ENCODE measurements at regions not wholly inside any gene's neighbourhood (a gene's known extent, or its start where the extent isn't known, plus 50 kb on each side); places are given as distances from the start of the nearest gene placed in this dataset.
"Not testable (repeated sequence)": the region's sequence is repeated elsewhere in the genome, so short reads cannot be mapped to it uniquely, and the experiment has no call there.

- Histone ChIP-seq H3K36me3 (no peaks in the 10 kb centered on the region), H3K4me1 (no peaks in the 10 kb centered on the region), H3K4me3 (no peak overlapping the region), H3K27me3 (no peaks in the 10 kb centered on the region), H3K27ac (no peak overlapping the region), H3K9me3 (peaks cover 0 to 17% (median 0%) of the 10 kb centered on the region in 3 donors)
- no peak for DNase-seq
- TF ChIP-seq, protein P1, sequence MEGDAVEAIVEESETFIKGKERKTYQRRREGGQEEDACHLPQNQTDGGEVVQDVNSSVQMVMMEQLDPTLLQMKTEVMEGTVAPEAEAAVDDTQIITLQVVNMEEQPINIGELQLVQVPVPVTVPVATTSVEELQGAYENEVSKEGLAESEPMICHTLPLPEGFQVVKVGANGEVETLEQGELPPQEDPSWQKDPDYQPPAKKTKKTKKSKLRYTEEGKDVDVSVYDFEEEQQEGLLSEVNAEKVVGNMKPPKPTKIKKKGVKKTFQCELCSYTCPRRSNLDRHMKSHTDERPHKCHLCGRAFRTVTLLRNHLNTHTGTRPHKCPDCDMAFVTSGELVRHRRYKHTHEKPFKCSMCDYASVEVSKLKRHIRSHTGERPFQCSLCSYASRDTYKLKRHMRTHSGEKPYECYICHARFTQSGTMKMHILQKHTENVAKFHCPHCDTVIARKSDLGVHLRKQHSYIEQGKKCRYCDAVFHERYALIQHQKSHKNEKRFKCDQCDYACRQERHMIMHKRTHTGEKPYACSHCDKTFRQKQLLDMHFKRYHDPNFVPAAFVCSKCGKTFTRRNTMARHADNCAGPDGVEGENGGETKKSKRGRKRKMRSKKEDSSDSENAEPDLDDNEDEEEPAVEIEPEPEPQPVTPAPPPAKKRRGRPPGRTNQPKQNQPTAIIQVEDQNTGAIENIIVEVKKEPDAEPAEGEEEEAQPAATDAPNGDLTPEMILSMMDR (IDR thresholded peaks at IDR 0.05): no peak
- intact Hi-C loops (cut with DNase I; ENCODE audit: low total_unique reads): no loop called here
Measured at GRCh38 chr7:63106506-63107388, 891.9 kb upstream of the ZNF722 start.

DNA sequence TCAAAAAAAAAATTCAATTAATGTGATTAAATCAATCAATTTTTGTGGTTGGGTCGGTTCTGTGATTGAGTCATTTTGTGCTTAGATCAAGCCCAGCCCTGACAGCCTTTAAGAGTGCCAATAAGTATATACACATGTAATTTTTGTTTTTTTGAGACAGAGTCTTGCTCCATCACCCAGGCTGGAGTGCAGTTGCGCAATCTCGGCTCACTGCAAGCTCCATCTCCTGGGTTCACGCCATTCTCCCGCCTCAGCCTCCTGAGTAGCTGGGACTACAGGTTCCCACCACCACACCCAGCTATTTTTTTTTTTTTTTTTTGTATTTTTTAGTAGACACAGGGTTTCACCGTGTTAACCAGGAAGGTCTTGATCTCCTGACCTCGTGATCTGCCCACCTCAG is 887.1 kb upstream of the ZNF722 start:
- intact Hi-C loops (cut with DNase I; ENCODE audit: low total_unique reads); H3K4me1 ChIP-seq: not testable (repeated sequence)
- H3K9me3 ChIP-seq: peaks cover 0 to 32% (median 20%) of the 10 kb centered on the region in 3 donors

DNA sequence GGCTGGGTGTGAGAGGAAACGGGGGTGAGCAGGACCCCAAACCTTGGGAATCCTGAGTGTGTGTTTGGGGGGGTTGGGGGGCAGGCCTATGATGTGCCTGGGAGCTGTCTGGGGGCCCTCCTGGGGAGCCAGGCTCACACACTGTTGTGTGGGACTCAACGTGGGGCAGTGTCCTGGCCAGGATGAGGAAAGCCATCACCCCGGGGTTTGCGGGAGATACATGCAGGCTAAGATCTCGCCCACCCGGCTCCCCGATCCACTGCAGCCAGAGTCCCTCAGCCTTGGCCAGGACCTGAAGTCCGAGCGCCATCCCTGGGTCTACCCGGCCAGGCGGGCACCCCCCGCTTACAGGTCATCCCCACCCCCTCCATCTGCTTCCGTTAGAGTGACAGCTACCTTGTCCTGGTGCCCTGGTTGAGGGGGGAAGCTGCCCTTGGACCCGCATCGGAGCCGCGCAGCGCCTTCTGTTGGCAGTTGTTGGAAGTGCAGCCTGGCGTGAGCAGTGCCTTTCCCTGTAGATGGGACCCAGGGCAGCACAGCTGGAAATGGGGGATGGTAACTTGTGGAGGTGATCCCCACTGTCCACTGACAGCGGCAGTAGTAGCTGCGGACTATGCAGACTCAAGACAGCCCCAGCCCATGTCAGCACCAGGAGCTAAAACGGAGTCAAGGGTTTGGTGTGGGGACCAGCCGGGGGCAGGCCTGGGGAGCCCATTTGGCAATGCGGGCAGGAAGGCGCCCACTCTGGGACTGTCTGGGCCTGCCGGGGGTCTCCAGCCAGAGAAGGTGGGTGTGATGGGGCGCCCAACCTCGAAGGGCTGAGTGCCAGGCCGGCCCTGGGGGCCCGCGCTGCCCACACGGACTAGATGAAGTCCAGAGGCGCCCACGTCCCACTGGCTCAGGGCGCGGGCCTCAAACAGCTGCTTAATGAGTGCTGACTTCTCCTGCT is 885.6 kb upstream of the ZNF722 start:
- intact Hi-C loops (cut with DNase I; ENCODE audit: low total_unique reads): no loop called here
- Histone ChIP-seq H3K9me3 (peaks cover 0 to 32% (median 20%) of the 10 kb centered on the region in 3 donors), H3K4me3 (no peak overlapping the region), H3K36me3 (no peaks in the 10 kb centered on the region), H3K27me3 (no peaks in the 10 kb centered on the region), H3K4me1 (no peaks in the 10 kb centered on the region), H3K27ac (no peak overlapping the region)
- DNase-seq: no peak
- TF ChIP-seq, protein P1 (IDR thresholded peaks at IDR 0.05): no peak

More for the DNA sequence above, 887.1 kb upstream of the ZNF722 start:
- H3K36me3 ChIP-seq, H3K27ac ChIP-seq, H3K4me3 ChIP-seq, H3K27me3 ChIP-seq, DNase-seq: not testable (repeated sequence)

DNA sequence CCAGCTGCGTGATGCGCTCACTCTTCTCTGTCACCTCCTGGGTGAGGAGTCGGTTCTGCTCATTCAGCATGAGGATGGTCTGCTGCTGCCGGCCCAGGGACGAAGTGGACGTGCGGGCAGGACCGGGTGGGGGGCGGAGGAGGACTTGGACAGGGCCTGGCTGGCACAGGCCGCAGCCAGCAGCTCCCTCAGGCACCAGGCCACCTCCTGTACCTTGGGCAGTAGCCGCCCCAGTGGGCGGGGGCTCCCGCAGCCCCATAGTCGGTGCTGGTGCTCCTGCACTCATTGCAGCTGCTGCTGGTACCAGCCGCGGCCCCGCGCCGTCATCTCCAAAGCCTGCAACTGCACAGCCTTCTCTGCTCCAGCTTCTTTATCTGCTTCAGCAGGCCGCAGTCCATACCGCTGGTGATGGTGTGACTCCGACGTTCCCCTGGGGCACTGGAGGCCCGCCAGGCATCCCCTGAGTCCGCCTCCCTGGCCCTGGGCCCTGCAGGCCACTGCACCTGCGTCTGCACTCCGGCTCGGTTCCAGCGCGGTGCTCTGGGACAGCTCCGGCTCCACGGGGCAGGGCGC is 884.9 kb upstream of the ZNF722 start:
- TF ChIP-seq, protein P1 (IDR thresholded peaks at IDR 0.05): no peak
- Histone ChIP-seq H3K27me3 (no peaks in the 10 kb centered on the region), H3K4me3 (no peak overlapping the region), H3K36me3 (no peaks in the 10 kb centered on the region), H3K27ac (no peak overlapping the region), H3K9me3 (peaks cover 0 to 32% (median 20%) of the 10 kb centered on the region in 3 donors), H3K4me1 (no peaks in the 10 kb centered on the region)
- intact Hi-C loops (cut with DNase I; ENCODE audit: low total_unique reads): no loop called here
- DNase-seq: no peak

DNA sequence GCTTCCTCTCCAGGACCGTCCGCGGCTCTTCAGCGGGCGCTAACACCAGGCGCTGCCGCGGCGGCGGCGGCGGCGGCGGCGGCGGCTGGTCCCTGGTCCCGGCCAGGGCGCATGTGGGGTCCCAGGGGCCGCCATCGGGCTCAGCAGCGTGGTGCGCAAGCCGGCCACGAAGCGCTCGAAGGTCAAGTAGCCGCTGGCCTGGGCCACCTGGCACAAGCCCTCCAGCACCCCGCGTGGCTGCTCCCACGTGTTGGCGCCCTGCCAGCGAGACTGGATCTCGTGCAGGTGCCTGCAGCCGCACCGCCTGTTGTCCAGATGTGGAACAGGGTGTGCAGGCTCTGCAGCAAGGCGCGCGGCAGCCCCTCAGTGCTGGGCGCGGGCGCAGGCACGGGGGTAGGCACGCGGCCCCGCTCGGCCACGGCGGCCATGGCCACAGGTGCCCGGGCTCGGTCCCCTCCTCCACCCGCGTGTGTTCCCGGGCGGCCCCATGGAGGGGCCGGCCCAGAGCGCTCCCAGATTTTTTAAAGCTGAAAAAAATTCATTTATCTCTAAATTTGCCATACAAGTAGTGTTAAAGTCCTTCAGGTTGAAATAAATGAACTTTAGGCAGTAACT is 884.2 kb upstream of the ZNF722 start:
- Histone ChIP-seq H3K27me3 (no peaks in the 10 kb centered on the region), H3K9me3 (peaks cover 0 to 32% (median 20%) of the 10 kb centered on the region in 3 donors), H3K4me1 (no peaks in the 10 kb centered on the region), H3K27ac (no peak overlapping the region), H3K36me3 (no peaks in the 10 kb centered on the region), H3K4me3 (no peak overlapping the region)
- TF ChIP-seq, protein P1 (IDR thresholded peaks at IDR 0.05): no peak
- intact Hi-C loops (cut with DNase I; ENCODE audit: low total_unique reads): no loop called here
- DNase-seq: no peak
